ENCODE measurements at regions not wholly inside any gene's neighbourhood (a gene's known extent, or its start where the extent isn't known, plus 50 kb on each side); places are given as distances from the start of the nearest gene placed in this dataset.

- H3K4me3 ChIP-seq (ENCODE audit: low read depth, low read length) = no peak overlapping the region
- TF ChIP-seq CTCF (IDR thresholded peaks at IDR 0.05; ENCODE audit: control insufficient read depth, extremely low read depth, insufficient read depth) = no peak
- no peak for DNase-seq (ENCODE audit: low read depth)
Observed at GRCh38 chr2:238586931-238587775, 160.4 kb downstream of the ASB1 start.

GRCh38 chr2:238587776-238588660, 161.3 kb downstream of the ASB1 start:
- no peak for TF ChIP-seq CTCF (IDR thresholded peaks at IDR 0.05; ENCODE audit: control insufficient read depth, extremely low read depth, insufficient read depth)
- H3K4me3 ChIP-seq (ENCODE audit: low read depth, low read length) = no peak overlapping the region
- no peak for DNase-seq (ENCODE audit: low read depth)

GRCh38 chr2:238589591-238590460, 163.1 kb downstream of the ASB1 start:
- no peak overlapping the region for H3K4me3 ChIP-seq (ENCODE audit: low read depth, low read length)
- no peak for DNase-seq (ENCODE audit: low read depth)
- TF ChIP-seq CTCF (IDR thresholded peaks at IDR 0.05; ENCODE audit: control insufficient read depth, extremely low read depth, insufficient read depth) = no peak

- no peak for TF ChIP-seq CTCF (IDR thresholded peaks at IDR 0.05; ENCODE audit: control insufficient read depth, extremely low read depth, insufficient read depth)
- no peak overlapping the region for H3K4me3 ChIP-seq (ENCODE audit: low read depth, low read length)
- no peak for DNase-seq (ENCODE audit: low read depth)
Observed at GRCh38 chr2:238591732-238592131, 165.0 kb downstream of the ASB1 start.

- DNase-seq (ENCODE audit: low read depth) = no peak
Observed at GRCh38 chr2:238593236-238593635, 166.5 kb downstream of the ASB1 start.

More at GRCh38 chr2:238593236-238593635, 166.5 kb downstream of the ASB1 start:
- no peak overlapping the region for H3K4me3 ChIP-seq (ENCODE audit: low read depth, low read length)
- TF ChIP-seq CTCF (IDR thresholded peaks at IDR 0.05; ENCODE audit: control insufficient read depth, extremely low read depth, insufficient read depth) = no peak
